Non-pigmented ciliary epithelial cell (primary cell): ENCODE measurements at regions not wholly inside any gene's neighbourhood (a gene's known extent, or its start where the extent isn't known, plus 50 kb on each side); places are given as distances from the start of the nearest gene placed in this dataset.

Experiments used
- DNase-seq: peaks from one replicate; pipeline ENCODE4 v3.0.0-alpha.2; 2010; ENCODE audit warnings: low read depth

DNA sequence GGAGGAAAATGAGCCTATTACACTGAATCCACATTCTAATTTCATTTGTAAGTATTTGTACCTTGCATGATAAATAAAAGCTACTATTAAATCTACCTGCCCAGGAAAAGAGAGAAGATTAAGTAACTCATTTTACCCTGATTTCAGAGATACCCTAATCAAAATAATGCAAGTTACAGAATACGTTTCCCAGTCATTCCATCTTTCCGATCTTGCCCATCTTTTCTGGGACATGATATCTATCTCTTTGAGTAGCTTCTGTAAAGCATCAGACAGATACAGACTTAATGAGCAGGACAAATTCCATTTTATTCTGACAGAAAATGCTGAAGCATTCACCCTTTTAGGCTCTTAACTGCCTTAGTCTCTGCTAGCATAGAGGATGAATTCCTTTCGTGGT is 56.6 kb downstream of the SPRY2 start:
- no peak for DNase-seq

DNA sequence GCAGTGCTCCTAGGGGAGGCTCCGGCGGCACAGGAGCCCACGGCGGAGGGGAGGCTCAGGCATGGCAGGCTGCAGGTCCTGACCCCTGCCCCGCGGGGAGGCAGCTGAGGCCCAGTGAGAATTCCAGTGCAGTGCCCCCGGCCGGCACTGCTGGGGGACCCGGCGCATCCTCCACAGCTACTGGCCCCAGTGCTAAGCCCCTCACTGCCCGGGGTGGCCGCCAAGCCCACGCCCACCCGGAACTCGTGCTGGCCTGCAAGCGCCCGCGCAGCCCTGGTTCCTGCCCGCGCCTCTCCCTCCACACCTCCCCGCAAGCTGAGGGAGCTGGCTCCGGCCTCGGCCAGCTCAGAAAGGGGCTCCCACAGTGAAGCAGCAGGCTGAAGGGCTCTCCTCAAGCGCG is 62.2 kb downstream of the SPRY2 start:
- no peak for DNase-seq

DNA sequence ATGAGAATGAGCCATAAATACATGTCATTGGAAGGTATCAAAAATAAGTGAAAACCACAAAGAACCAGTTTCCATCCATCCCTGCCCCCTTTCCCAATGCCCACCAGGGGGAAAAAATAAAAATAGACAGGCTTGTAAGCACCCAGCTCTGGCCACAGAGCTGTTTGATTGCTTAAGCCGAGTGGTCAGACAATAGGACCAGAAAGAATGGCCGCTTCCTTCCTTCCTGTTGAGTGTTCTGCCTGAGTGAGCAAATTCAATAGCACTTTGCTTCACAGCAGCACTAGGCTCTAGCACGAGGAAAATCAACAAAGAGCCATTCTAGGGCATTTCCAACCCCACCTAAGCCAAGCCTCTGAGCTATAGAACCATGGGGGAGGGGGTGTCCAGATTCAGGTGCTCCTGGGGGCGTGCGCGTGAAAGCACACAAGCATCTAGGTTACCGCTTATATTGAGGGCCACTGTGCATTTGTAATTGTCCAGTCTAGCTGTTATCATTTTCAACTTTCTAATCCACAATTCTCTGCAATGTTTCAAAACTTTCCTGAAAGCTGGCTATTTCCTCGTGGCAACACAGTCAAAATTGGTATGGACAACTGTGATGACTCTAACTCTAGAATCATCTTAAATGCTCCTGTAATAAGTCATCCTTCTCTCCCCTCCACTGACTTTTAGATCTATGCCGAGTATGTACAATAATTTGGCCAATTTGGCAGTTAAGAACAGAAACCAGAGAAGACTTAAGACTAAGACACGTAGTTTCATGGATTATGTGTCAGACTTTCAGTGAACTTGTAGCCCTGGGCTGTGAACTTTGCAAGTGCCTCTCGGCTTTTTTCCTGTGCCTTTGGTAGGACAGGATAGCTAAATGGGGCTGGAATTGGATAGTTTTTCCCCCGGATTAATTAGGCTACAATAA is 64.3 kb downstream of the SPRY2 start:
- DNase-seq: peak; percentile 54

DNA sequence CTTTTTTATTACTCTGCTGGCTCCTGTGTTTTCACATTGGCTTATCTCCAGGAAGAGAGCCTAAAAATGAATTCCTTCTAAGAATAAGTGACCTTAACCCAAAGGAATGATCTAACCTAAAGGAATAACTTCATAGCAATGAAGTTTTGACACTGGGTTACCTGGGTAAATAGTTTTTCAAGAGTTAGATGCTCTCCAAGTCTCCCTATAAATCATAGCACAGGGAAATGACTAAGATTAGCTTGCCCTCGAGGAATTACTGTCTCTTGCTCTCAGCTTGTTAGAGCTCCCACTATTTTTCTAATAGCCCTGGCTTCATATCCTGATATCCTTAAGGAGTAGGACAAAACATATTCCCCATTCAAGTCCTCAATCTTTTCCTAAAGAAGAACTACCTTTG is 66.3 kb downstream of the SPRY2 start:
- no peak for DNase-seq

DNA sequence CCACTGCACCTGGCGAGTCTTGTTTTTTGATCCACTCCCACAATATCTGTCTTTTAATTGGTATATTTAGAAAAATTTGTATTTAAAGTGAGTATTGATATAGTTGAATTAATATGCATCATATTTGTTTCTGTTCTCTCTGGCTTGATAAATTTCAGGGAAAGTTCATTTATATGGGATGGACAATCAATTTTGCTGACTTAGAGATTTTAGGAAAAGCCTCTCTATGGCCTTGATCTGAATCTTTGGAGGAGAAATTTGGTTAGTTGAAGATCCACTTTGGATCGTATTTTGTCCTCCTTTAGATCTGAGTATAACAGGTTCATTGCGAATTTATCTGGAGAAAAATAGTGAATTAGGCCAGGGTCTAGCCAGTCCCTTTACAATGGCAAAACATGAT is 67.2 kb downstream of the SPRY2 start:
- no peak for DNase-seq

DNA sequence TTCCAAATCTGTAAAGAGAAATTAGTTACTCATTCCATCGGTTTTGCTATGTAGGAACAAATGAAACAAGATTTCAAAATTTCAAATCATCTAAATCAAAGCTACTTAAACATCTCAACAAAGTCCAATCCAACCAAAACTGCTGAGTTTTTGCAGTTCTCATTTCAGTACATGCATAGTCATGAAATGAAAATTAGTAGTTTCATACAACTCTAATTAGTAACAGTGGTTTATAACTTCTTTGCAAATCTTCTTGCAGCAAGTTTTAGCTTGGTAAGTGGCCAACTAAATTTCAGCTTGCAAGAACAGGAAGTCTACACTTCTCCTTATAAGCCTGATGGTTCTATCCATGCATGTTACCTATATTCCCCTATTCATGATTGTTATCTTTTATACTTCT is 75.6 kb downstream of the SPRY2 start:
- DNase-seq: no peak

DNA sequence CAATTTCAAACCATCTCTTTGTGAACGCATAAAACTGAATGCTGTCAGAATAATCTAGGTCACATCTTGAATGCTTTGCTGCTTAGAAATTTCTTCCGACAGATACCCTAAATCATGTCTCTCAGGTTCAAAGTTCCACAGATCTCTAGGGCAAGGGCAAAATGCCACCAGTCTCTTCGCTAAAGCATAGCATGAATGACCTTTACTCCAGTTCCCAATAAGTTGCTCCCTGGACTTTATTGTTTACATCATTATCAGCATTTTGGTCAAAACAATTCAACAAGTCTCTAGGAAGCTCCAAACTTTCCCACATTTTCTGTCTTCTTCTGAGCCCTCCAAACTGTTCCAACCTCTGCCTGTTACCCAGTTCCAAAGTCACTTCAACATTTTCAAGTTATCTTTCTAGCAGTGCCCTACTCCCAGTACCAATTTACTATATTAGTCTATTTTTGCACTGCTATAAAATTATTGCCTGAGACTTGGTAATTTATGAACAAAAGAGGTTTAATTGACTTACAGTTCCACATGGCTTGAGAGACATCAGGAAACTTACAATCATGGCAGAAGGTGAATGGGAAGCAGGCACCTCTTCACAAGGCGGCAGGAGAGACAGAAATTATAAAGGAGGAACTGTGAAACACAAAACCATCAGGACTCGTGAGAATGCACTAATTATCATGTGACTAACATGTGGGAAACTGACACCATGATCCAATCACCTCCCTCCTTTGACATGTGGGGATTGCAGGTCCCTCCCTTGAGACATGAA is 77.0 kb downstream of the SPRY2 start:
- no peak for DNase-seq

DNA sequence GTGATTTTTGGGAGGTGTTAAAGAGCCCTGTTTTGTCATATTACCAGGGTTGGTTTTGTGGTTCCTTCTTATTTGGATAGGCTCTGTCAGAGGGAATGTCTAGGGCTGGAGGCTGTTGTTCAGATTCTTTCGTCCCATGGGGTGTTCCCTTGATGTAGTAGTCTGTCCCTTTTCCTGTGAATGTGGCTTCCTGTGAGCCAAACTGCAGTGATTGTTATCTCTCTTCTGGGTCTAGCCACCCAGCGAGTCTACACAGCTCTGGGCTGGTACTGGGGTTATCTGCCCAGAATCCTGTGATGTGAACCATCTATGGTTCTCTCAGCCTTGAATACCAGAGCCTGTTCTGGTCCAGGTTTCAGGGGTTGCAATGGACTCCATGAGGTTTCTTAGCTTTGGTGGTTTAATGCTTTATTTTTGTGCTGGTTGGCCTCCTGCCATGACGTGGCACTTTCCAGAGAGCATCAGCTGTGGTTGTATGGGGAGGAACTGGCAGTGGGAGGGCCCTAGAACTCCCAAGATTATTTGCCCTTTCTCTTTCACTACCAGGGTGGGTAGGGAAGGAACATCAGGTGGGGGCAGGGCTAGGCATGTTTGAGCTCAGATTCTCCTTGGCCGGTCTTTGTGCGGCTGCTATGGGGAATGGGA is 78.8 kb downstream of the SPRY2 start:
- no peak for DNase-seq

DNA sequence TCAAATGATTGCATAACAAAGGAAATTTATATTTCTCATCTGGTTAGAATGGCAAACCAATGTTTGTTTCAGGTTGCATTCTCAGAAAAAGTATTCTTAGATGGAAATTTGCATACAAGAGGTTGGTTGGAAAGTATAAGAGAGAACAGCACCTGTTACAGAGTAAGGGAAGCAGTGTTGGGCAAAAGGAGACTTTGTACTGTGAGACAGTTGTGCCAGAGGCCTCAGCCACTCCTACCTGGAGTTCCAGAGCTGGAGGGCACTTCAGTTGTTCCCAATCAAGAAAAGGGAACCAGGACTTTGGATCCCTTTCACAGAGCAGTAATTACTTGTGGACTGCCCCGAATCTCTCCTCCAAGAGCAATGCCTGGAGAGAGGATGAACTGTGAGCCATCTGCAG is 81.8 kb downstream of the SPRY2 start:
- no peak for DNase-seq

DNA sequence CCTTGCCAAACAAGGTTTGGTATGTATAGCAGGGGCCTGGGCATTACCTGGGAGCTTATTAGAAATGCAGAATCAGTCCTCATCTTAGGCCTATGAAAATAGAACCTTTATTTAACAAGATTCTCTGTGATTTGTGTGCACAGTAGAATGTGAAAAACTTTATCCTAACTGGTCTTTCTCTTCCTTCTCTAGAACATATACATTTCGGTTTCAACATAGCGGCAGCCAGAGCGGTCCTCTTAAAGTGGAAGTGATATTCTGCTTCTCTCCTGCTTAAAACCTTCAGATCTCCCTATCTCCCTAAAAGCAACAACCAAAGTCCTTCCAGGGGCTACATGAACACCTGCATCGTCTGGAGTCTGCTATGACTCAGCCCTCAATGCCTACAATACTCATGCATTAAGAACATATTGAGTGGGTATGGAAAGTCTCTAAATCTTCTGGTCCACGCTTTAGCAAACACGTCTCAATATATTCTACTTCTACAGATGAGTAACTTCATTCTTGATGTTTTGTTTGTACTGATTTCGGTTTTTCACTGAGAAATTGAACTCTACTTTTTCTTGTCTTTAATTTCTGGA is 84.5 kb downstream of the SPRY2 start:
- DNase-seq: no peak

DNA sequence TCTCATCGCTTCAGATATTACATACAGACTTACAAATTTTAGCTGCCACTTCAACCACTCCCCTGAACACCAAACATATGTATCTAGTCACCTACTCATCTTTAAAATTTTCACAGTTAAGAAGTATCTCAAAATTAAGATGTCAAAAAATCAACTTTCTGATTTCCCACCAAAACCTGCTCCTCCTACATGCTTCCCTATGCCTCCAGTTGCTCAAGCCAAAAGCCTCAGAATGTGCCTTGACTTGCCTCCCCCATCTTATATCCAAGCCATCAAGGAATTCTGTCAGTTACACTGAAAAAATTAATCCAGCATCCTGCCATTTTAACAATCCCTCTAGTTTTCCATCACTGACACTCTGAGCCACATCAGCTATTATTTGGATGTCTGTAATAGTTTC is 85.0 kb downstream of the SPRY2 start:
- no peak for DNase-seq

DNA sequence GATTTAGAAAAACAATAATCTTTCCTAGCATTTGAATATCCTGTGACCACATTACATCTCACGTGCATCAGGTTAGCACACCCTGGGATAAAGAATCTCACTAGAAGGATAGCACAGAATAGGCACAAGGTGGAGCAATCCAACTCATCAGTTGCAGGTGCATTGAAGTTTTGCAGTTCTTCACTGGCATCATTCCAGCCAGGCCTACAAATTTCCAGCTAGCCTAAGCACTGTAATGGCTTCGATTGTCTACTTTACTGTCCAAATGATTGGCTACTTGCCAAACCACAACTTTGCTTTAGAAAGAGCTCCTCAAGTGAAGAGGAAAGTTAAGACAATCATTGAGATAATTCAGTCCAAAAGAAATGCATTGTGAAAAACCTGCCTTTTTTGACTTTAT is 89.5 kb downstream of the SPRY2 start:
- DNase-seq: no peak

DNA sequence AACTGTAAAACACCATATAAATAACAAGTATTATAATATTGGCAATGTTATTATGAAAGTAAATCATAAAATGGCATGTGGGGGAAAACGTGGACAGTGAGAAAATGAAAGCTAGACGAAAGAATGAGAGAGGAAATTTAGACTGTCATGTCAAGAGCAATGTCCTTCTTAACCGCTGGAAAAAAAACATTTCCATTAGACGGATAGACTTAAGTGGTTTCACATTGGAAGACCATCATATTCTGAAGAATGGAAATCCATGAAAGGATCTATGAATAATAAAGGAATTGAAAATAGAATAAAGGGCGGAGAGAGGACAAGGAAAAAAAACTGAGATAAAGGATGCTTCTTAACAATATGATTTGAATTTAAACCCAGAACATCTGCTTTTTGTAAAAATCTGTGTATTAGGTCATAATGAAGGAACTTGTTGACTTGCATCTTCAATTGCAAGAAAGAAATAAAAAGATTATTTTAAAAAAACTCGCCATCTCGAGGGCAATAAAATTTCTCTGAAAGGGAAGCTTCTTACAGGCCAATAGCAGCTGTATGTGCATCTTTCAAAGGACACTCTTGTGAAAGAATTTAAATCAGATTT is 90.6 kb downstream of the SPRY2 start:
- no peak for DNase-seq

DNA sequence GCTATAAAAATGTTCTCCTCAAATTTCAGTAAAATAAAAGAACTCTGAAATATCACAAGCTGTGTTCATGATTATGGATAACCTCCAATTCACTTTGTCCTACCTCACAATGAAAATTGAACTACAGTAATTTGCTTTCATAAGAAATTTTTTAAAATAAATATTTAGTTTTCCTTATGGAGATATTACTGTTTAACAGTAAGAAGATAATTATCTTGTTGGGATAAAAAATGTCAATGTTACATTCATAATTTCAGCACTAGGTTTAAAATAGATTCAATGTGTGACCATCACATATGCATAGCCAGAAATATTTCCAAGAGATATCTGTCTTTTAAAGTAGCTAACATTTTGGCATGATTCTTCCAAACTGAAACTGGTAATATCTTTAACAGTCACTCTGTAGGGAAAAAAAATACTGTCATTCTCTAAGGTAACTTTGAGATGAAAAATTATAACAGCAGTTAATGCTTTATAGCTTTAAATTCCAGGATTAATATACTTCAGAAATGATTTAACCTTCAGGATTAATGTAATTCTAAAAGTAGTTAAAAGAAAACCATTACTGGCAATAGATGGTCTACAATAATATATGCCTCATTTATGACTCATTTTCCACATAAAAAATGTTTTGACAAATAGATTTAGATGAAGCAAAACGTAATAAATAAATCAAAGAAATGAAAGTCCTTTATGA is 91.3 kb downstream of the SPRY2 start:
- DNase-seq: no peak

DNA sequence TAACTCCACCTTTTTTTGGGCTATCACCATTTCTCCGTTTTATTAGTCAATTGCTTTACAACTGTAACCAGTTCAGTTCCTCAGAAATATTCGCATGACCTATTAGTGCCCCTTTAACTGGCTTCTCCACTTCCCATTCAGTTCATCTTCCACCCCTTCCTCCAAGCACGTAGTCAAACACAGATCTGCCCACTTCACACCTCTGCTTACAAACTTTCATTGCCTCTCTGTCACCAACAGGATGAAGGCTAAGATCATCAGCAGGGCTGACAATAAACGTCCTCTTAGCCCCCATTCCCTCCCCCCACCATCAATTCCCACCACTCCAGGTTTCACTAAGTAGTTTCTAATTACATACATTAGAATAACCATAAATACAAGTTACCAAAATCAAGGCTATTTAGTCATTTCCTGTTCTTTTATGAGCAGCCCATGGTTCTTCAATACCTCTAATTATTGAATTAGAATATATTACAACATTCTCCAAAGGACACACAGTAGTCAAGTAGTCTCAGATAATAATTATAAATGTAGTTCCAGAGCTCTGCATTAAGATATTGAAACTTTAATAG is 95.7 kb downstream of the SPRY2 start:
- DNase-seq: no peak

DNA sequence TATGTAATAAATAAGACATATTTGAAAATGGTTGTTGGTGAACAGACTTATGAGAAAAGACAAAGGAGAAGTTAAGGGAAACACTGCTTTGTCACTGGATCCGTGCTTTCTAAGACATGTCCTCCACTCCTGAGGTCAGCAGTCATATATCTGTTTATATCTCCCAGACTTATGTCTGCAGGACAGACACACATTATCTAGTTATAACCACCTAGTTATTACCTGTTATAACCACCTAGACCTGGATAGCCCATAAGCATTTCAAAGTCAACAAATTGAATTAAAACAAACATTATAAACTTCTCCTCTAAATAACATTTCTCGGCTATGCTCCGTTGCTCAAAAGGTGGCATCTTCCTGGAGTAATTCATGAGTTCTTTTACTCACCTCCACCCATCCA is 96.4 kb downstream of the SPRY2 start:
- DNase-seq: no peak

DNA sequence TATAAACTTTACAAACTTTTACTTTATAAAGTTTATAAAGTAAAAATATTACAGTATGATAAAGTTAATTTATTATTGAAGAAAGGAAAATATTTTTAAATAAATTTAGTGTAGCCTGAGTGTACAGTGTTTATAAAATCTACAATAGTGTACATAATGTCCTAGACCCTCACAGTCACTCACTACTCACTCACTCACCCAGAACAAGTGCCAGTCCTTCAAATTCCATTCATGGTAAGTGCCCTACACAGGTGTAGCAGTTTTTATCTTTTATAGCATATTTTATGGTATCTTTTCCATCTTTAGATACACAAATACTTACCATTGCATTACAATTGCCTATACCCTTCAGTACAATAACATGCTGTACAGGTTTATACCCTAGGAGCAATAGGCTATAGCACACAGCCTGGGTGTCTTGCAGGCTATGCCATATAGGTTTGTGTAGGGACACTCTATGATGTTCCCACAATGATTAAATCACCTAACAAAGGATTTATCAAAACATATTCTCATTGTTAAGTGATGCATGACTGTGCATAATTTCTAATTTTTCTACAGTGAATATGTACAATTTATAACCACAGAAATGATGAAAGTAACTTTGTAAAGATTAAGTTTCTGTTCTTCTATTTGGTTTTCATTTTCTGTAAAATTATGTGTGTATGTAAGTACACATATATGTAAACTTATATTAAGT is 98.0 kb downstream of the SPRY2 start:
- no peak for DNase-seq

DNA sequence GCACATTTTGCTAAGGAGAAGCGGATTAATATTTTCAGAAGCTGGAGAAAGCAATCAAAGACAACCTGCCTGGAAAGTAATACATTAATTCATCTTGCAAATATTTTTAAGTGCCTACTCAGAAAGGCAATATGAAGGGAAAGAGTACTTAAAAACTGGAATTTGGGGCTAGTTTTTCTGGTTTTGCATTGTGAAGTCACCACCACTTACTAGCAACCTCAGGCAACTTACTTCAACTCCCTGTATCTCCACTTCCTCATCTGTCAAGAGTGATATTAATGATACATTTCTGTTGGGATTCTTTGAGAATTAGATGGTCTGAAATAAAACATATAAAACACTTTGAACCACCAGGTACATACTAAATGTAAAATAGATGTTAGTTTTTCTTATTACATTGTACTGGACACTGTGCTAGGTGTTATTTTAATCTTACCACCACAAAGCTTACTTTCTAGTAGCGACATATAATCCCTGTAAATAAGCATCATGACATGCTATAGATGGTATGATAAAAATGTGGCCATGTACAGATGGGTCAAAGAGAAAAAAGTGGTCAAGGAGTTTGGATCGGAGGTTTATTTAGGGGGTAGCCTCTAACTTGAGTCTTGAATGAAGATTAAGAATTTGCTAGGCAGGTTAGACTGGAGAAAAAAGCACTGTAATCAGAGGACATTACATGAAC is 101.2 kb downstream of the SPRY2 start:
- no peak for DNase-seq

DNA sequence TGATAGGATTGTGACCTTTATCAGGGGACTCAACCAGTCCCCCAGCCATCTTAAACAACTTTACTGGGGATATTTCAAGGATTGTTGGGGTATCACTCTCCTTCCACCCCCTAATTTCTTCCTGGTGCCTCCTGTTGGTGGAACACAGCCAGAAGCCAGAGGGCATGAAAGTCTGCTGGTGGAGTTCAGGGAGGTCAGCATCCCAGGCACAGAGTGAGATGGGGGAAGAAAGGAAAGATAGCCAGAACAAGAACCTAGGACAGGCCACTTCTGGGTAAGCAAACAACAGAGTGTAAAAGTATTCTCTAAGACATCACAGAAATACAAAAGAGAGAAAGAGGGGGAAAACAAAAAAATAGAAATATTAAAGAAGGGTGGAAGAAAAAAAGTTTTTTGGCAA is 101.8 kb downstream of the SPRY2 start:
- DNase-seq: no peak

DNA sequence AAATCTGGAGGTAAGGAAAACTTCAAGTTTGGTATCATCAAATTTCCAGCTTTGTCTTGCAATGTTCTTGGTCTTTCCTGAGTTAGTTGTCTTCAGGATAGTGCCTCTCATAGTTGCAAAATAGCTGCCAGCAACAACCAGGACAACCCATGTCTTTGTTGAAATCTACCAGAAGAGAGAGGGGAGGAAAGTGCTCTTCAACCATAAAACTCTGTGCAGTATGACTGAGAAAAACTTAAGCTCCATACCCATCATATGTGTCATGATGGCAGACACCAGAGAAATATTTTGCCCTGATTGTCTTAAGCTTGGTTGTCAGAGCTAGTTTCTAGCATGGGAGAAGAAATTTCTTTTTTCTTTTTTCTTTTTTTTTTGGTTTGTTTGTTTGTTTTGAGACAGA is 103.3 kb downstream of the SPRY2 start:
- no peak for DNase-seq
